Mesendoderm (in vitro differentiated cells): ENCODE measurements at regions not wholly inside any gene's neighbourhood (a gene's known extent, or its start where the extent isn't known, plus 50 kb on each side); places are given as distances from the start of the nearest gene placed in this dataset.
A peak's percentile ranks its signal among the peaks of the same experiment; 100 is the strongest.

Experiments
- DNase-seq: peaks from one replicate; pipeline ENCODE4 v3.0.0; 2013
- H2AK5ac ChIP-seq: 2 replicates; pipeline ENCODE4 v1.6.1; 2013; ENCODE audit warnings: low read length, inconsistent platforms
- H2BK120ac ChIP-seq: 2 replicates; pipeline ENCODE4 v1.6.1; 2013; ENCODE audit warnings: low read depth, mild to moderate bottlenecking, low read length, moderate library complexity, mixed read lengths
- H2BK15ac ChIP-seq: replicated peaks from 2 replicates; pipeline ENCODE4 v1.6.1; 2013; ENCODE audit warnings: low read depth, mild to moderate bottlenecking, moderate library complexity
- H2BK5ac ChIP-seq: 2 replicates; pipeline ENCODE4 v1.6.1; 2013; ENCODE audit warnings: low read length, inconsistent platforms
- H3K18ac ChIP-seq: 2 replicates; pipeline ENCODE4 v1.6.1; 2013; ENCODE audit warnings: mild to moderate bottlenecking, low read length, mixed read lengths
- H3K23ac ChIP-seq: one replicate; pipeline ENCODE4 v1.6.1; 2013; ENCODE audit warnings: low read length
- H3K27ac ChIP-seq: 2 replicates; pipeline ENCODE4 v1.5.1; 2013; ENCODE audit warnings: low read depth, mild to moderate bottlenecking, inconsistent platforms, low read length, moderate library complexity
- H3K27me3 ChIP-seq: 2 replicates; pipeline ENCODE4 v1.6.1; 2013; ENCODE audit warnings: low read length, control low read depth, mild to moderate bottlenecking, inconsistent platforms; ENCODE audit not compliant: insufficient read depth, poor library complexity
- H3K36me3 ChIP-seq: 2 replicates; pipeline ENCODE4 v1.6.1; 2013; ENCODE audit warnings: low read length, inconsistent platforms; ENCODE audit not compliant: control insufficient read depth, insufficient read depth
- H3K4ac ChIP-seq: one replicate; pipeline ENCODE4 v1.6.1; 2013; ENCODE audit warnings: low read depth, mild to moderate bottlenecking, low read length, moderate library complexity
- H3K4me1 ChIP-seq: 2 replicates; pipeline ENCODE4 v1.6.1; 2013; ENCODE audit warnings: low read depth, low read length, inconsistent platforms; ENCODE audit not compliant: control insufficient read depth
- H3K4me2 ChIP-seq: 2 replicates; pipeline ENCODE4 v1.6.1; 2013; ENCODE audit warnings: low read length
- H3K4me3 ChIP-seq: 2 replicates; pipeline ENCODE4 v1.5.1; 2013; ENCODE audit warnings: mild to moderate bottlenecking, low read length
- H3K56ac ChIP-seq: one replicate; pipeline ENCODE4 v1.6.1; 2013; ENCODE audit warnings: low read length
- H3K79me1 ChIP-seq: 2 replicates; pipeline ENCODE4 v1.6.1; 2013; ENCODE audit warnings: low read length, inconsistent platforms
- H3K79me2 ChIP-seq: 2 replicates; pipeline ENCODE4 v1.6.1; 2013; ENCODE audit warnings: mild to moderate bottlenecking, low read length; ENCODE audit not compliant: control insufficient read depth, insufficient read depth
- H3K9ac ChIP-seq: 2 replicates; pipeline ENCODE4 v1.6.1; 2013; ENCODE audit warnings: low read length, inconsistent platforms
- H4K5ac ChIP-seq: one replicate; pipeline ENCODE4 v1.6.1; 2013; ENCODE audit warnings: low read length
- H4K8ac ChIP-seq: one replicate; pipeline ENCODE4 v1.6.1; 2013; ENCODE audit warnings: low read depth, mild to moderate bottlenecking, control low read depth, low read length, moderate library complexity
- WGBS: extraction: QIAGEN DNeasy Blood & Tissue Kit; methylation state at CpG from one replicate; pipeline ENCODE4 v1.1.7; 2013; ENCODE audit warnings: low lambda C conversion rate, missing lambda C conversion rate; ENCODE audit not compliant: insufficient coverage; ENCODE audit errors: extremely low coverage; 5-methylcytosine and 5-hydroxymethylcytosine counted together

DNA sequence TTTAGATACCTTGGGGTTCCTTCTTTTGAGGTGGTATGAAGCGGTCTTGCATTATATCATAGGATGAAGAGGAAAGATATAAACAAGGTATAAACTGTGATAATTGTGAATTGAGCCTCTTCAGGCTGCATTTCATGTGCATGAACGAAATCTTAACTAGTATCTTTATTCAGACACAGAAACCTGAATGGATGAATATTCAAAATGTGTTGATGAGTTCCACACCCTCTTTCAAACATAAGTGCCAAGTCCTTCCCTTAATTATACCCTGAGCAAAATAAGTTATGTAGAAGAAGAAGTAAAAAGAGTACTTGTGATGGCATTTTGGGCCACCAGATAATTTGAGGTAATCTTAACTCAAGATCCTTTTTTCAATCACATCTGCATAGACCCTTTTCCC lies 103.1 kb upstream of the CFAP20DC start:
- Histone ChIP-seq H2AK5ac (no peak overlapping the region), H3K18ac (no peak overlapping the region), H3K36me3 (no peaks in the 10 kb centered on the region), H3K4me3 (no peak overlapping the region), H4K5ac (no peak overlapping the region), H3K27me3 (peaks cover 1% of the 10 kb centered on the region), H3K56ac (no peak overlapping the region), H3K79me2 (no peaks in the 10 kb centered on the region), H2BK120ac (no peak overlapping the region), H3K4ac (no peak overlapping the region), H2BK5ac (no peak overlapping the region), H3K9ac (no peak overlapping the region), H3K4me2 (no peak overlapping the region), H3K27ac (no peak overlapping the region), H2BK15ac (no peak overlapping the region), H3K79me1 (no peaks in the 10 kb centered on the region), H3K23ac (no peak overlapping the region), H3K4me1 (peaks cover 2% of the 10 kb centered on the region), H4K8ac (no peak overlapping the region)
- no peak for DNase-seq
- no CpG with 5 or more reads among the region's 2 CpGs for WGBS

DNA sequence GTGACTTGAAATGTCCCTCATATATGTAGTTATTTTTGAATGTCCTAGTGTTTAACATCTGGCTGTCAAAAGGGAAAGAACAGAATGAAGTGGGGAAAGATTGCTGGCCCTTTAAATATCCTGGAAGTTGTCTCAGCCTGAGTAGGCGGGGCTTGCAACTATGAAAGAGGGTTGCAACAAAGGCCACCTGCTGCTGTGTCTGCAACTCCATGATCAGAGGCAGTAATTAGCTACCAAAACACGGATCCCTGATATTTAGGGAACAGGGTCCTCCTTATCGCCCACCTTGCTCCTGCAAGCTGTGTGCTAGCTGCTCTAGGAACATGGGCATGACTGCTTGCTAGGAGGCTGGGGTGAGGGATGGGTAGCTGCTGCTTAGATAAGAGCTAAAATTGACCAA lies 100.2 kb upstream of the CFAP20DC start:
- Histone ChIP-seq H4K5ac (peak overlapping the region; percentile 87), H3K4me2 (no peak overlapping the region), H3K79me2 (no peaks in the 10 kb centered on the region), H3K18ac (no peak overlapping the region), H2BK15ac (no peak overlapping the region), H2AK5ac (no peak overlapping the region), H3K27ac (no peak overlapping the region), H3K4me3 (no peak overlapping the region), H3K4ac (no peak overlapping the region), H3K27me3 (no peaks in the 10 kb centered on the region), H3K23ac (no peak overlapping the region), H2BK5ac (no peak overlapping the region), H4K8ac (no peak overlapping the region), H3K4me1 (peaks cover 2% of the 10 kb centered on the region), H3K36me3 (no peaks in the 10 kb centered on the region), H3K9ac (no peak overlapping the region), H3K79me1 (no peaks in the 10 kb centered on the region), H2BK120ac (no peak overlapping the region), H3K56ac (no peak overlapping the region)
- DNase-seq, result peak; percentile 33
- no CpG with 5 or more reads among the region's 3 CpGs for WGBS

DNA sequence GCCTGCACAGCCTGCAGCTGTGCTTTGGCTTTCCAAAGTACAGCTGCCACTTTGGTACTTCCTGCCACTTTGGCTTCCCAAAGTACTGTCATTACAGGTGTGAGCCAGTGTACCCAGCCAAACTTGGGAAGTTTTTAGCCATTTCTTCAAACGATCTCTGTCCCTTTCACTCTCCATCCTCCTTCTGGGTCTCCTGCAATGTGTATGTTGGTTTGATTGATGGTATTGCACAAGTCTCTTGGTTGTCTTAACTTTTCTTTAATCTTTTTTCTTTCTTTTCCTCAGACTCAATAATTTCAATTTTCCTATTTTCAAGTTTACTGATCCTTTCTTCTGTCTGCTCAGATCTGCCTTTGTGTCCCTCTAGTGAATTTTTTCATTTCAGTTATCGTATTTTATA lies 99.3 kb upstream of the CFAP20DC start:
- Histone ChIP-seq H4K8ac (no peak overlapping the region), H3K27ac (no peak overlapping the region), H3K4me2 (no peak overlapping the region), H3K79me2 (no peaks in the 10 kb centered on the region), H2BK5ac (no peak overlapping the region), H2BK120ac (no peak overlapping the region), H2BK15ac (no peak overlapping the region), H3K4me3 (no peak overlapping the region), H3K27me3 (no peaks in the 10 kb centered on the region), H3K56ac (no peak overlapping the region), H4K5ac (no peak overlapping the region), H3K4ac (no peak overlapping the region), H3K18ac (no peak overlapping the region), H3K23ac (no peak overlapping the region), H3K9ac (no peak overlapping the region), H3K4me1 (peaks cover 2% of the 10 kb centered on the region), H3K36me3 (no peaks in the 10 kb centered on the region), H2AK5ac (no peak overlapping the region), H3K79me1 (no peaks in the 10 kb centered on the region)
- DNase-seq, result no peak
- WGBS, result no CpG with 5 or more reads among the region's 2 CpGs

DNA sequence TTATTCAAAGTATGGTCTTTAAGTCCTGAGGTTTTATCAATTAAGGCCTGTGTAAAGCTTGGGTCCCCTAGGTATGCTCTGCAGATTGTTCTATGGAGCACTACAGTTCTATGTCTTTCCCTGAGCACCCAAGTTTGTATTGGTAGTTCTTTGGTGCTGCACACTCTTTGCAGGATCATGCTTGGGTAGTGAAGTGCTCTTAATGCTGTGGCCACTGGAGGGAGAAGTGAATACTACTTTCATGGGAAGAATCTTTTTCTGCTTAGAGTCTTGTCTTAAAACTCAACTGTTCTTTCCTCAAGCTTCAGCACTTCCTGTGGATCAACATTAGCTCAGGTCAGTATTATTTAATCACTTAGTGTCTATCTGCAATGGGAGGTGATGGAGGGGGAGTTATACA lies 93.6 kb upstream of the CFAP20DC start:
- Histone ChIP-seq H3K79me1 (no peaks in the 10 kb centered on the region), H3K27ac (no peak overlapping the region), H3K4me3 (no peak overlapping the region), H2BK120ac (no peak overlapping the region), H3K36me3 (no peaks in the 10 kb centered on the region), H3K56ac (no peak overlapping the region), H2AK5ac (no peak overlapping the region), H3K23ac (no peak overlapping the region), H3K9ac (no peak overlapping the region), H2BK15ac (no peak overlapping the region), H3K27me3 (no peaks in the 10 kb centered on the region), H3K18ac (no peak overlapping the region), H3K4me1 (no peaks in the 10 kb centered on the region), H3K4me2 (no peak overlapping the region), H3K79me2 (no peaks in the 10 kb centered on the region), H4K8ac (no peak overlapping the region), H4K5ac (no peak overlapping the region), H2BK5ac (no peak overlapping the region), H3K4ac (no peak overlapping the region)
- peak; percentile 36 for DNase-seq

DNA sequence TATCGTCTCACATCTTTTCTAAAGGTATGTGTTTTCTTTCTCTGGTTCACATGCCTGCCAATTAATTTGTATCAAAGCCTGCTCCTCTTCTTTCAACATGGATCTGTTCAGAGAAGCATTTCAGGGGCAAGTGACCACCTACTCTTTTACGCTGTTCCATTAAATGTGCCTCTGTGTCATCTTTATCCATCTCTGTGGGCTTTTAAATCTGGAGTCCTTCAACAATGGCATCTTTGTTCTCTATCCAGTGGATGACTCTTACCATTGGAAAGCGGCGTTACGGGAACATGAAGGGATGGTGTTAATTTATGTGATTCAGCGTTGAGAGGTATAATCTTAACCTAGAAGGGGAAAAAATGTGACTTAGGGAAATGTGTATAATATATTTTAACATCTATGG lies 92.7 kb upstream of the CFAP20DC start:
- Histone ChIP-seq H3K56ac (no peak overlapping the region), H3K27ac (no peak overlapping the region), H3K79me2 (no peaks in the 10 kb centered on the region), H3K79me1 (no peaks in the 10 kb centered on the region), H3K4me1 (no peaks in the 10 kb centered on the region), H3K18ac (no peak overlapping the region), H3K4me2 (no peak overlapping the region), H4K8ac (no peak overlapping the region), H3K9ac (no peak overlapping the region), H3K23ac (no peak overlapping the region), H2BK15ac (no peak overlapping the region), H4K5ac (no peak overlapping the region), H3K36me3 (no peaks in the 10 kb centered on the region), H2BK120ac (no peak overlapping the region), H2AK5ac (no peak overlapping the region), H3K4me3 (no peak overlapping the region), H3K27me3 (no peaks in the 10 kb centered on the region), H2BK5ac (no peak overlapping the region), H3K4ac (no peak overlapping the region)
- no CpG with 5 or more reads among the region's 6 CpGs for whole genome bisulfite sequencing
- no peak for DNase-seq

DNA sequence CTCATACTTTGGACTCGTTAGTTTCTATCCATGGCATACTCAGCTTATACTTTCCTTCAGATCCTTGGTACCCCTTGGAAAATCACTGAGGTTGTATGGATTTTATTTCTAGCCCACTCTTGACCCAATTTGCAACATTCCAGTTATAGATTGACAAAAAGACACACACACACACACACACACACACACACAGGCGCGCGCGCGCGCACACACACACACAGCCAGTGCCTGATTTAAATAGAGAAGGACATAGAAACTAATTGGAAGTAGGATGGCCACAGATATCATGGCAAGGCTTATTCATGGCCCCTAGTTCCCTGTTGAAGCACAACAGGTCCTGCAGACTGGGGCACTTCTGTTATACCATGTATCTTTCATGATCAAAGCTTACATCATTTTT lies 89.1 kb upstream of the CFAP20DC start:
- Histone ChIP-seq H3K9ac (no peak overlapping the region), H3K18ac (no peak overlapping the region), H3K56ac (no peak overlapping the region), H3K79me1 (no peaks in the 10 kb centered on the region), H3K27me3 (no peaks in the 10 kb centered on the region), H2BK5ac (no peak overlapping the region), H3K4me1 (no peaks in the 10 kb centered on the region), H3K4me2 (no peak overlapping the region), H2BK15ac (no peak overlapping the region), H3K27ac (no peak overlapping the region), H3K4ac (no peak overlapping the region), H3K36me3 (no peaks in the 10 kb centered on the region), H3K4me3 (no peak overlapping the region), H4K8ac (no peak overlapping the region), H3K79me2 (no peaks in the 10 kb centered on the region), H4K5ac (no peak overlapping the region), H3K23ac (no peak overlapping the region), H2BK120ac (no peak overlapping the region), H2AK5ac (no peak overlapping the region)
- DNase-seq, result no peak
- WGBS, result no CpG with 5 or more reads among the region's 7 CpGs
